Jurkat, Clone E6-1 (cell line): ENCODE measurements at regions not wholly inside any gene's neighbourhood (a gene's known extent, or its start where the extent isn't known, plus 50 kb on each side); places are given as distances from the start of the nearest gene placed in this dataset.
A peak's percentile ranks its signal among the peaks of the same experiment; 100 is the strongest.

ENCODE experiments used
- DNase-seq: peaks from one replicate; pipeline ENCODE4 v3.0.0-alpha.2; 2011; ENCODE audit warnings: low read depth, low spot score
- H3K4me3 ChIP-seq: 2 replicates; pipeline ENCODE4 v1.5.1; 2011; ENCODE audit warnings: mild to moderate bottlenecking, low read length, control low read depth, moderate library complexity

GRCh38 chrX:45860450-45860849, 659.8 kb upstream of the DIPK2B start:
- no peak for DNase-seq
- H3K4me3 ChIP-seq = no peak overlapping the region

GRCh38 chrX:45859407-45859806, 658.7 kb upstream of the DIPK2B start:
- no peak for DNase-seq
- H3K4me3 ChIP-seq = no peak overlapping the region

GRCh38 chrX:45852884-45853283, 652.2 kb upstream of the DIPK2B start:
- no peak for DNase-seq
- H3K4me3 ChIP-seq = no peak overlapping the region

- H3K4me3 ChIP-seq = peak overlapping the region; percentile 76
- peak; percentile 58 for DNase-seq
These were observed 650.8 kb upstream of the DIPK2B start for GRCh38 chrX:45851434-45851991.

GRCh38 chrX:45850775-45851433, 650.2 kb upstream of the DIPK2B start:
- H3K4me3 ChIP-seq = peak overlapping the region; percentile 76
- no peak for DNase-seq

GRCh38 chrX:45850197-45850774, 649.6 kb upstream of the DIPK2B start:
- no peak for DNase-seq
- H3K4me3 ChIP-seq = peak overlapping the region; percentile 76

GRCh38 chrX:45849261-45849862, 648.7 kb upstream of the DIPK2B start:
- peak overlapping the region; percentile 76 for H3K4me3 ChIP-seq
- DNase-seq = peak; percentile 59

GRCh38 chrX:45847961-45848360, 647.3 kb upstream of the DIPK2B start:
- H3K4me3 ChIP-seq = no peak overlapping the region

GRCh38 chrX:45846328-45846727, 645.7 kb upstream of the DIPK2B start:
- DNase-seq = no peak
- no peak overlapping the region for H3K4me3 ChIP-seq

More at GRCh38 chrX:45847961-45848360, 647.3 kb upstream of the DIPK2B start:
- DNase-seq = no peak

- no peak overlapping the region for H3K4me3 ChIP-seq
- no peak for DNase-seq
These were observed 644.5 kb upstream of the DIPK2B start for GRCh38 chrX:45845142-45845541.

- H3K4me3 ChIP-seq = no peak overlapping the region
- DNase-seq = no peak
These were observed 642.8 kb upstream of the DIPK2B start for GRCh38 chrX:45843518-45843917.

GRCh38 chrX:45842926-45843315, 642.2 kb upstream of the DIPK2B start:
- DNase-seq = no peak
- no peak overlapping the region for H3K4me3 ChIP-seq

GRCh38 chrX:45842207-45842925, 641.7 kb upstream of the DIPK2B start:
- no peak overlapping the region for H3K4me3 ChIP-seq
- DNase-seq = no peak

- no peak overlapping the region for H3K4me3 ChIP-seq
- DNase-seq = no peak
These were observed 639.8 kb upstream of the DIPK2B start for GRCh38 chrX:45840411-45840950.

GRCh38 chrX:45830343-45830742, 629.7 kb upstream of the DIPK2B start:
- DNase-seq = no peak
- H3K4me3 ChIP-seq = no peak overlapping the region

GRCh38 chrX:45824471-45824870, 623.8 kb upstream of the DIPK2B start:
- no peak for DNase-seq
- no peak overlapping the region for H3K4me3 ChIP-seq

GRCh38 chrX:45823536-45823935, 622.9 kb upstream of the DIPK2B start:
- no peak for DNase-seq
- H3K4me3 ChIP-seq = no peak overlapping the region

- no peak overlapping the region for H3K4me3 ChIP-seq
- no peak for DNase-seq
These were observed 621.4 kb upstream of the DIPK2B start for GRCh38 chrX:45822124-45822523.

GRCh38 chrX:45818913-45819312, 618.2 kb upstream of the DIPK2B start:
- DNase-seq = no peak

GRCh38 chrX:45815441-45815840, 614.8 kb upstream of the DIPK2B start:
- no peak overlapping the region for H3K4me3 ChIP-seq
- DNase-seq = no peak

More at GRCh38 chrX:45818913-45819312, 618.2 kb upstream of the DIPK2B start:
- no peak overlapping the region for H3K4me3 ChIP-seq
